Activated T-helper 2 cell treated with anti-CD3 and anti-CD28 coated beads, Interferon-gamma antibody, Interleukin-2, Interleukin-4, amounts not matched to agents 10 μg/mL and 5 μg/mL and 100 μg/mL, durations not matched to agents 14 hours and 24 hours and 36 hours (primary cell): ENCODE measurements at regions not wholly inside any gene's neighbourhood (a gene's known extent, or its start where the extent isn't known, plus 50 kb on each side); places are given as distances from the start of the nearest gene placed in this dataset.

ENCODE experiments used
- DNase-seq: peaks from one replicate; pipeline ENCODE4 v3.0.0; 2021; ENCODE audit warnings: low spot score
- H3K27ac Mint-ChIP-seq: one replicate; pipeline ENCODE4 v1.8.0; 2021; ENCODE audit warnings: mixed read lengths
- H3K27me3 Mint-ChIP-seq: one replicate; pipeline ENCODE4 v1.8.0; 2021; ENCODE audit warnings: low read depth, mixed read lengths
- H3K36me3 Mint-ChIP-seq: one replicate; pipeline ENCODE4 v1.8.0; 2021; ENCODE audit warnings: low read depth, mixed read lengths
- H3K4me1 Mint-ChIP-seq: one replicate; pipeline ENCODE4 v1.8.0; 2021; ENCODE audit warnings: low read depth, mixed read lengths
- H3K4me3 Mint-ChIP-seq: one replicate; pipeline ENCODE4 v1.8.0; 2021; ENCODE audit warnings: low read depth, mild to moderate bottlenecking, moderate library complexity, mixed read lengths
- H3K9me3 Mint-ChIP-seq: one replicate; pipeline ENCODE4 v1.8.0; 2021; ENCODE audit warnings: mixed read lengths
- intact Hi-C: fragments of 100-400 bp; cut with micrococcal nuclease; formaldehyde crosslinking; loops from one replicate; pipeline ENCODE4 v1.15.1; 2023

DNA sequence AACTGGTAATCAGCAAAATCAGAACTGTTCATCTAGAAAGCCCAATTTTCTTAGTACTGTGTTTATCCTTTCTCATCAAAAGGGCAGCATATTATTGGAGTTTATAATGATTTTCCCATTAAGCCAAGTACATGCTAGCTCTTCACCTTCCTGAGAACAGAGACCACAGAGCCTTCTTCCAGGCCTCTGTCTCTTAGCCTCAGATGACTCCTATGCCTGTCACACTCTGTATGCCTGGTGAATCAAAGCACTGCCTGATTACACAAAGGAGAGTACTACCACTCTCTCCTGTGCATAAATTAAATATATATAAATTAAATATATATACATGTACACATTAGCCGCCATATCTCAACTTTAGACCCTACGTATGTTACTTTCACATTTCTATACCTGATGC lies 636.1 kb downstream of the NTRK3 start:
- H3K27ac Mint-ChIP-seq = no peak overlapping the region
- no peak overlapping the region for H3K4me3 Mint-ChIP-seq
- H3K36me3 Mint-ChIP-seq = no peaks in the 10 kb centered on the region
- intact Hi-C loops = no loop called here
- DNase-seq = no peak
- H3K27me3 Mint-ChIP-seq = no peaks in the 10 kb centered on the region
- peaks cover 7% of the 10 kb centered on the region for H3K4me1 Mint-ChIP-seq
- H3K9me3 Mint-ChIP-seq = no peaks in the 10 kb centered on the region

DNA sequence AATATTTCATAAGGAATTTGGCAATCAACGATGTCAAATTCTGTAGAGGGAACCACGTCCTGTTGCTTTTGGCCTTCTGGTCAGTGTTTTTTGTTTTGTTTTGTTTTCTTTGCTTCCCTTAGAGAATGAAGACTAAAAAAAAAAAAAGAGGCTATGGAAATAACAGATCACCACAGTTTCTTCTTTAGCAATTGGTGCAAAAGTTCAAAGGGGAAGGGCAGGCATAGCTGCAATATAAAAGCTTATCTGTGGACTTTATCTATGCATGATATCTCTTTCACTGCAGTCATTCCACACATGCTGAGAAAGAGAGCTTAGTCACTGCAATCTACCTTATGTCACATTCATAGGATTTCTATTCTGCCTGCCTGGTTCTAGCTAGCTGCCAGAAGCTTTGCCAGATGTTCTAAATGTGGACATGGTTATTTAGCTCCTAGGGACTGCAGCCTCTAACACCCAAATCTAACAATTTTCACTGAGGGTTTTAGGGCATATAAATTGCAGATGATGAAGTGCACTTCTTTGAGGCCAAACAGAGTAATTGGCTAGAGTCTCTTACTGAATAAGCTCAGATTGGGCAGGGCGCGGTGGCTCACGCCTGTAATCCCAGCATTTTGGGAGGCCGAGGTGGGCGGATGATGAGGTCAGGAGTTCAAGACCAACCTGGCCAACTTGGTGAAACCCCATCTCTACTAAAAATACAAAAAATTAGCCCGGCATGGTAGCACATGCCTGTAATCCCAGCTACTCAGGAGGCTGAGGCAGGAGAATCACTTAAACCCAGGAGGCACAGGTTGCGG lies 637.2 kb downstream of the NTRK3 start:
- H3K9me3 Mint-ChIP-seq = no peaks in the 10 kb centered on the region
- no peaks in the 10 kb centered on the region for H3K27me3 Mint-ChIP-seq
- peaks cover 7% of the 10 kb centered on the region for H3K4me1 Mint-ChIP-seq
- intact Hi-C loops = loop anchor here (1.0 kb wide), 1 partner anchor 22 kb away; no protein-coding TSS in a partner anchor
- no peaks in the 10 kb centered on the region for H3K36me3 Mint-ChIP-seq
- no peak overlapping the region for H3K27ac Mint-ChIP-seq
- DNase-seq = no peak
- H3K4me3 Mint-ChIP-seq = no peak overlapping the region

DNA sequence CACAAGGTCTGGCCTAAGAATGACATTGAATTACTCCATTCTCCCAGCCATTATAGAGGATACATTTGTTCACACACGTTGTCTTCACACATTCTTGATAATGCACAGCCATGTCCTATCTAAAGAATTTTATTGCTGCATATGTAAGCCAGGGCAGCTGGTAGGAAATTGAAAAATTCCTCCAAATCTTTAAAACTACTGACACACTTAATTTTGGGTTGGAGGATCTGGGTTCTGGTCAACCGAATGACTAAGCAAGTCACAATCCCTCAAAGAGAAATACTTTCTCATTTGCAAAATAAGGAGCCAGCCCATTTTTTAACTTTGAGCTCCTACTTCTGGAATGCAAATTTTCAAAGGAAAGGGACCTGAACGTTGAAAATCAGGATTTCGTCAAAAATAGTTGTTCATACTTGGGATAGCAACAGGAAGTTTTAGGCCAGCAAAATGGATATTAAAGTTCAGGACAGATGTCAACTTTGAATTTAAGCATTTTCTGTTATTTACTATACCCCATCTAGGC lies 638.3 kb downstream of the NTRK3 start:
- Mint-ChIP-seq H3K27me3 (no peaks in the 10 kb centered on the region), H3K4me1 (peaks cover 7% of the 10 kb centered on the region), H3K36me3 (no peaks in the 10 kb centered on the region), H3K4me3 (no peak overlapping the region), H3K27ac (no peak overlapping the region), H3K9me3 (no peaks in the 10 kb centered on the region)
- intact Hi-C loops = no loop called here
- no peak for DNase-seq

DNA sequence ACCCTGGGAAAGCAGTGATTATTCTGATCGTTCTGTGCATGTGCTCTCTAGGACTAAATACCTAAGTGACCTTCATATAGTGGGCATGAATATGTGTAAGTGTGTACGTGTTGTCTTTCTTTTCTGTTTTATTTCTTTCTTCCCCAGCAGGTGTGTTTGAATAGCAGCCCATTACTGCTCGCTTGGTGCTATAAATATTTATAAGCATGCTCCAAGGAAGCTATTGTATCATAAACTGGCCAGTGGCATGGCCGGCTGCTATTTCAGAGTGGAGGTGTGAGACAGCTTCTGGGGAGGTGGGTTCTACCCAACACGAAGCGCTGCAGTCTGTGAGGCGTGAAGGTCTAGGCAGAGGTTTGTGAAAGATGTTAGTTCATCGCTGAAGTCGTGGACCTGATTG lies 641.8 kb downstream of the NTRK3 start:
- Mint-ChIP-seq H3K4me3 (no peak overlapping the region), H3K4me1 (peaks cover 7% of the 10 kb centered on the region), H3K27ac (no peak overlapping the region), H3K27me3 (no peaks in the 10 kb centered on the region), H3K36me3 (no peaks in the 10 kb centered on the region), H3K9me3 (no peaks in the 10 kb centered on the region)
- intact Hi-C loops = no loop called here
- no peak for DNase-seq

DNA sequence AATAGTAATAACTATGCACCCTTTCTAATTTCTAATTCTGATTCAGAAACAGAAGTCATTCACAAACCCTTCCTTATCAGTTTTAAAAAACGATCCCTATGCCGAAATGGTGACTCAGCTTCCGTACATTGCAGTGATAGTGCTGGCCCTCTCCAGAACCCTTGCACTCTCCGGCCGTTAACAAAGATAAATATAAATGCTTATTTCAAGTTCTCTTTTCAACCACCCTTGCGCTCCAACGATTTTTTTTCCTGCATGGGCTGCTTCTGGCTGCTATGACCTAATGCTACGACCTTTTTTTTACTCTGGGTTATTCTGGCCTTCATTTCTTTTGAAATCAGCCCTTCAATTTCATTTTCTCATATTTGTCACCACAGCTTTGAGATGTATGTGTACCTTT lies 646.2 kb downstream of the NTRK3 start:
- H3K27ac Mint-ChIP-seq = no peak overlapping the region
- no peak overlapping the region for H3K4me3 Mint-ChIP-seq
- no peak for DNase-seq
- H3K27me3 Mint-ChIP-seq = no peaks in the 10 kb centered on the region
- no peaks in the 10 kb centered on the region for H3K9me3 Mint-ChIP-seq
- intact Hi-C loops = no loop called here
- no peaks in the 10 kb centered on the region for H3K4me1 Mint-ChIP-seq
- H3K36me3 Mint-ChIP-seq = no peaks in the 10 kb centered on the region

DNA sequence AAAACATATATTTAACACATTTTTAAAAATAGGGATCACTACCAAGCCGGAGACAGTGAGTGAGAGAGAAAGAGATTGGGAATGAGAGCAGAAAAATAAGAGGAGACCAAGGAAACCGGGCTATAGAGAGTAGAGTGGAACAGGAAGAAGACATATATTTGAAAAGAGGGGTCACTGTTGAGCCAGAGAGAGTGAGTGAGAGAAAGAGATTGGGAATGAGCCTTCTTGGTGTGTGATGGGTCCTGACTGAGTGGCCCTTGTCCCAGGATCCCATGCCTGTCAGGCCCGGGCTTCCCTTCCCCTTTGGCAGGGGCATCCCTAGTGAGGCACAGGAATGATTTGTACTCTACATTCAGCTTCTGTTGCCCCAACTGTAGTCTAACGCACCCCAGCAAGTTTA lies 646.6 kb downstream of the NTRK3 start:
- no peaks in the 10 kb centered on the region for H3K36me3 Mint-ChIP-seq
- no peaks in the 10 kb centered on the region for H3K27me3 Mint-ChIP-seq
- no peaks in the 10 kb centered on the region for H3K4me1 Mint-ChIP-seq
- H3K9me3 Mint-ChIP-seq = no peaks in the 10 kb centered on the region
- DNase-seq = no peak
- no peak overlapping the region for H3K4me3 Mint-ChIP-seq
- no peak overlapping the region for H3K27ac Mint-ChIP-seq
- intact Hi-C loops = loop anchor here (10.0 kb wide), 1 partner anchor 1375 kb away; no protein-coding TSS in a partner anchor

DNA sequence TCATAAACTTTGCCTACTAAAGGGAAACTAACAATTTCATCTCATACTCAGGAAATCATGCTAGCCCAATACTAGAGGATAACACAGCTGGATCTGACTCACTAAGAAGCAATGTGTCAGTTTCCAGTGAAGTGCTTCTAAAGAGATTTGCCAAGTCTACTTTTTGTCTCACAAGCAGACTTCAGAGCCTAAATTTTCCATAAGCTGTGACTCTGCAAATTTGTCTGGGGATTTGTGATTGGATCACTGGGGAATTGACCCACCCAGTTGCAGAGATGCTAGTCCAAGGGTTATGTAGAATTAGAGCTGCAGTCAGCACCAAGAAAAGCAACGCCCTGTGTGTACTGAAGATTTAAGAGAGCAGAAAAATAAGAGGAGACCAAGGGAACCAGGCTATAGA lies 647.1 kb downstream of the NTRK3 start:
- no peaks in the 10 kb centered on the region for H3K9me3 Mint-ChIP-seq
- H3K27ac Mint-ChIP-seq = no peak overlapping the region
- H3K4me1 Mint-ChIP-seq = no peaks in the 10 kb centered on the region
- intact Hi-C loops = loop anchor here (10.0 kb wide), 1 partner anchor 1375 kb away; no protein-coding TSS in a partner anchor
- H3K4me3 Mint-ChIP-seq = no peak overlapping the region
- no peaks in the 10 kb centered on the region for H3K27me3 Mint-ChIP-seq
- no peaks in the 10 kb centered on the region for H3K36me3 Mint-ChIP-seq
- no peak for DNase-seq

DNA sequence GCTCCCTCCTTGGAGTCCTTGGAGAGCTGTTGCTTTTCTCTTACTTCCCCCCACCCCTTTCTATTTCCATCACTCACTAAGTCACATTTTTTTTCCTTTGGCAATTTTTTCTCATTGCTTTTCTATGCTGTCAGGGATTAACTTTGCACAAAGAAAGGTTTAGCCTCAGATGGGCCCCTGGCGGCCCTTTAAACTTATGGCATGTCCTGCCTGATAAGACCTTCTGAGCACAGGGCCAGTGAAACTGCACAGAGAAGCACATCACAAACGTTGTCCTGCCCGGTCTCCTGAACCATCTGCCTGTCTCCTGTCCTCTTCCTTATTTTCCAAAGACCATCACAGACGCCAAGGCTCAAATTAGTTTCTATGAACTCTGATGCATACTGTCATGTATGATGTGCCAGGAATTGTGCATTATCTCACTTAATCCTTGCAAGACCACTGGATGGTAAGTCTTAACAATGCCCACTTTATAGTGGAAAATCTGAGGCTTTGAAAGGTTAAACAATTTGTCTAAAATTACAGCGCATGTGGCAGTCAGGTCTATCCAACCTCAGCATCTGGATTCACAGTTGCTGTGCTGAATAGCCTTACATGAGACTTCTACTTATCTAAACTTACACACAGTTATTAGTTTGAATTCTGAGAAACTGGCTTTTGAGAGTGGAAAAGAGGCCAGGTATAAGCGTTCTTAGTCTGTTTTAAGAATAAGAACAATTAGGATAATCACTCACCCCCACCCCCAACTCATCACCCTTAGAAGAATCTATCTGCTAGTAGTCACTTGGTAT lies 648.1 kb downstream of the NTRK3 start:
- no peaks in the 10 kb centered on the region for H3K36me3 Mint-ChIP-seq
- no peaks in the 10 kb centered on the region for H3K4me1 Mint-ChIP-seq
- no peaks in the 10 kb centered on the region for H3K9me3 Mint-ChIP-seq
- H3K27me3 Mint-ChIP-seq = no peaks in the 10 kb centered on the region
- H3K4me3 Mint-ChIP-seq = no peak overlapping the region
- H3K27ac Mint-ChIP-seq = no peak overlapping the region
- intact Hi-C loops = loop anchor here (10.0 kb wide), 1 partner anchor 1374 kb away; no protein-coding TSS in a partner anchor
- no peak for DNase-seq

DNA sequence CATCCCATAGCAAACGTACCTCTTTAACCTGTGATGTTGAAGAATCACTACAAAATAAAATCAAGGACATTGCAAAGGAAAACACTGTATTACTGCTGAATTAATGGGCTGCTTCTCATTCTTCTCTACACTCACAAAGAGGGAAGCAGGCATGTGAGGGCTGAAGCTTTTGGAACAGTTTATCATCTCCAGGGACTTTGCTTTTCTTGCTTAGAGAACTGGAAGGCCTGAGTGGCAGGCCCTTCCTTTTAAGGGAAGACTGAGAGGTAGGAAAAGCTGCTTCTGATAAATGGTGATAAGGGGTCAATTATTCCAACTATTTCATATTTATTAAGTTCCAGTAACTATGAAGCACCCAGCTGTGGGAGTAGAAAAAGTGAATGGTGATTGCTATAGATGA lies 649.6 kb downstream of the NTRK3 start:
- H3K27me3 Mint-ChIP-seq = peaks cover 4% of the 10 kb centered on the region
- H3K36me3 Mint-ChIP-seq = no peaks in the 10 kb centered on the region
- DNase-seq = no peak
- no peak overlapping the region for H3K4me3 Mint-ChIP-seq
- no peaks in the 10 kb centered on the region for H3K9me3 Mint-ChIP-seq
- H3K4me1 Mint-ChIP-seq = no peaks in the 10 kb centered on the region
- intact Hi-C loops = loop anchor here (10.0 kb wide), 1 partner anchor 1372 kb away; no protein-coding TSS in a partner anchor
- H3K27ac Mint-ChIP-seq = no peak overlapping the region

DNA sequence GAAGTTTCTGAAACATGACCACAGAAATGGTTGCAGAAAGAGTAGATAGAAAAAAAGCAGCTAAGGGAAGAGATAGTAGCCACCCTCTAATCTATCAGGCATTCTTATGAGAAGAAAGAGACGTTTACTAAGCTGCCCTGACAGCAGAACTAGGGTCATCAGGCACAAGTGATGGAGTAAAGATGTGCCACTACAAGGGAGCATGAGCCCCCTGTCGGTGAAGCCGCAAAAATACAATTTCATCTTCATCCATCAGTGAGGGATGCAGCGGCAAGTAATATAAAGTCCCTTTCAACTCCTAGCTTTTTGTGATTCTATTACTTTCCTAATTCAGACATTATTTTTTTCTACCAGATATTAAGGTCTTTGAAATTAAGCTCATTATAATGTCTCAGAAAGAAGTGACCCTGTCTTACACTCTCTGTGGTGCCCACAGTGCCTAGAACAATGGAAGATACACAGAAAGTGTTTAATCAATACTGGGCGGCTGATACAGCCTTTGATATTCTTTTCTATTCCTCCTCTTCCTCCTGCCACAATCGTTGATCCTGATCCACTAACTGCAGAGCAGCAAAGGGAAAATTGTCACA lies 651.6 kb downstream of the NTRK3 start:
- intact Hi-C loops = loop anchor here (10.0 kb wide), 1 partner anchor 1370 kb away; no protein-coding TSS in a partner anchor
- Mint-ChIP-seq H3K36me3 (no peaks in the 10 kb centered on the region), H3K27ac (no peak overlapping the region), H3K9me3 (no peaks in the 10 kb centered on the region), H3K27me3 (peaks cover 4% of the 10 kb centered on the region), H3K4me3 (no peak overlapping the region), H3K4me1 (no peaks in the 10 kb centered on the region)
- DNase-seq = no peak

DNA sequence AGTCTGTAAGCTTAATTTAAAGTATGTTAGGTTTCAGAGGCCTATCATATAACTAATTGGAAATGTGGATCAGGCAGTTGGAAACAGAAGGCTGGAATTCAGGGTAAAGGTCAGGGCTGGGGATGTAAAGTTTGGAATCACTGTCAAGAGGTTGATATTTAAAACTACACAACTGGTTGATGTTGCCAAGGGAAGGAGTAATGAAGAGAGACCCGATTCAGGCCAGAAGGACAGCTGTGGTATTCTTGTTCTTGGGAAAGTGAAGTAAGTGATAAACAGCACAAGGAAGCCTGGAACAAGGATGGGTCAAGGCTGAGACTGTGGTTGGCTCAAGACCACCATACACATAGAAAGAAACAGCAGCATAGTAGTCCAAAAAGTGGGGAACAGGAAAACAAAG lies 654.2 kb downstream of the NTRK3 start:
- peaks cover 8% of the 10 kb centered on the region for H3K27me3 Mint-ChIP-seq
- intact Hi-C loops = loop anchor here (10.0 kb wide), 1 partner anchor 1368 kb away; no protein-coding TSS in a partner anchor
- DNase-seq = no peak
- H3K4me1 Mint-ChIP-seq = peaks cover 8% of the 10 kb centered on the region
- H3K36me3 Mint-ChIP-seq = no peaks in the 10 kb centered on the region
- no peaks in the 10 kb centered on the region for H3K9me3 Mint-ChIP-seq
- no peak overlapping the region for H3K4me3 Mint-ChIP-seq
- no peak overlapping the region for H3K27ac Mint-ChIP-seq

DNA sequence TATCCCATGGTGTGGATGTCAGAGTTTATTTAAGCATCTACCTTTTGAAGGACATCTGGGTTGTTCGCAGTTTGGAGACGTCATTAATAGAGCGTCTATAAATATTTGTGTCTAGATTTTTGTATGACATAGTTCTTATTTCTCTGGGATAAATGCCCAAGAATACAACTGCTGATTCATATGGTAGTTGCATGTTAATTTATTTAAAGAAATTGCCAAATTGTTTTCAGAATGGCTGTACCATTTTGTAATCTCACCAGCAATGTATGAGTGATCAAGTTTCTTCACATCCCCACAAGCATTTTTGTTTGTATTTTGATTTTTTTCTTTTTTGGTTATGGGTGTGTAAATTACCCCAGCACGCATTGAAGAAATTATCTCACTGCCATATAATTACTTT lies 656.9 kb downstream of the NTRK3 start:
- H3K27ac Mint-ChIP-seq = no peak overlapping the region
- DNase-seq = no peak
- H3K9me3 Mint-ChIP-seq = no peaks in the 10 kb centered on the region
- H3K27me3 Mint-ChIP-seq = peaks cover 8% of the 10 kb centered on the region
- H3K36me3 Mint-ChIP-seq = no peaks in the 10 kb centered on the region
- H3K4me3 Mint-ChIP-seq = no peak overlapping the region
- intact Hi-C loops = loop anchor here (10.0 kb wide), 1 partner anchor 1365 kb away; no protein-coding TSS in a partner anchor
- peaks cover 25% of the 10 kb centered on the region for H3K4me1 Mint-ChIP-seq
